ENCODE measurements at regions not wholly inside any gene's neighbourhood (a gene's known extent, or its start where the extent isn't known, plus 50 kb on each side); places are given as distances from the start of the nearest gene placed in this dataset.

- no peak overlapping the region for H3K4me3 Mint-ChIP-seq
- WGBS (ENCODE audit: extremely low coverage, insufficient read length, low lambda C conversion rate) = no CpG with 5 or more reads among the region's 8 CpGs
Measured at GRCh38 chr12:97681612-97682504, 219.3 kb downstream of the RMST start.

More at GRCh38 chr12:97681612-97682504, 219.3 kb downstream of the RMST start:
- Histone ChIP-seq H4K5ac (ENCODE audit: insufficient read length, low read depth, low read length) (no peak overlapping the region), H2AFZ (ENCODE audit: low read length) (no peak overlapping the region), H2BK120ac (ENCODE audit: low read depth, low read length, poor library complexity, severe bottlenecking) (no peak overlapping the region), H3K4me2 (ENCODE audit: insufficient read depth, insufficient read length, low read length) (no peak overlapping the region), H3K27ac (ENCODE audit: insufficient read length, low read depth, low read length) (no peak overlapping the region), H4K91ac (ENCODE audit: insufficient read length, low read depth, low read length) (no peak overlapping the region), H3K27me3 (ENCODE audit: insufficient read depth, low read length) (no peaks in the 10 kb centered on the region), H3K14ac (ENCODE audit: insufficient read depth, low read length) (no peak overlapping the region), H3K23me2 (ENCODE audit: insufficient read length, low read depth, low read length, poor library complexity, severe bottlenecking) (no peaks in the 10 kb centered on the region), H4K8ac (replicated peaks; ENCODE audit: insufficient read length, low read depth, low read length) (no peak overlapping the region), H3K23ac (ENCODE audit: insufficient read length, low read depth, low read length) (no peak overlapping the region), H2AK5ac (ENCODE audit: insufficient read length, low read length) (no peak overlapping the region), H3K79me2 (ENCODE audit: insufficient read depth, low read length) (no peaks in the 10 kb centered on the region), H3K4me1 (ENCODE audit: insufficient read depth, low read length) (no peaks in the 10 kb centered on the region), H2BK12ac (ENCODE audit: insufficient read length, low read depth, low read length) (no peak overlapping the region), H3K9ac (ENCODE audit: extremely low read depth, insufficient read length, low read length) (no peak overlapping the region), H3K56ac (ENCODE audit: insufficient read length, low read depth, low read length) (no peak overlapping the region), H3K18ac (ENCODE audit: insufficient read length, low read depth, low read length) (no peak overlapping the region), H3K9me3 (ENCODE audit: control insufficient read depth, low read depth, low read length) (no peaks in the 10 kb centered on the region), H3T11ph (ENCODE audit: low read length) (no peak overlapping the region), H4K20me1 (ENCODE audit: control insufficient read depth, insufficient read depth, insufficient read length) (no peaks in the 10 kb centered on the region), H2BK15ac (ENCODE audit: low read depth, low read length) (no peak overlapping the region), H3K79me1 (ENCODE audit: insufficient read depth, low read depth, low read length, poor library complexity, severe bottlenecking) (no peaks in the 10 kb centered on the region), H2BK5ac (ENCODE audit: insufficient read length, low read length) (no peak overlapping the region), H2BK20ac (ENCODE audit: low read depth, low read length, poor library complexity, severe bottlenecking) (no peak overlapping the region), H3K4ac (ENCODE audit: low read depth, low read length) (no peak overlapping the region)
- no peak for TF ChIP-seq CTCF (conservative IDR thresholded peaks at IDR 0.05)
- peaks cover 2 to 4% of the 10 kb centered on the region in 2 experiments; a peak in 2 of 5 replicates for H3K9me3 Mint-ChIP-seq
- no peaks in the 10 kb centered on the region for H3K4me1 Mint-ChIP-seq
- H3K36me3 Mint-ChIP-seq (ENCODE audit: insufficient read depth in 1 of 3, low read depth in 3 of 3) = no peaks in the 10 kb centered on the region
- H3K27me3 Mint-ChIP-seq (ENCODE audit: low read depth) = no peaks in the 10 kb centered on the region
- H3K27ac Mint-ChIP-seq = peak overlapping the region in 1 of 3 experiments; percentile 35; a peak in 1 of 7 replicates
- DNase-seq = no peak

Data from H9 (cell line).